H9 (cell line): ENCODE measurements at regions not wholly inside any gene's neighbourhood (a gene's known extent, or its start where the extent isn't known, plus 50 kb on each side); places are given as distances from the start of the nearest gene placed in this dataset.

Experiments used
- DNase-seq: peaks from one replicate; pipeline ENCODE4 v3.0.0-alpha.2; 2017
- H2AFZ ChIP-seq: one replicate; pipeline ENCODE4 v1.6.1; 2013; ENCODE audit warnings: mild to moderate bottlenecking, low read length, control low read depth, moderate library complexity
- H2AK5ac ChIP-seq: 2 replicates; pipeline ENCODE4 v1.6.1; 2013; ENCODE audit warnings: low read length, control low read depth, mixed read lengths; ENCODE audit not compliant: insufficient read length
- H2BK120ac ChIP-seq: one replicate; pipeline ENCODE4 v1.6.1; 2013; ENCODE audit warnings: low read depth, mild to moderate bottlenecking, low read length, control low read depth, inconsistent platforms; ENCODE audit not compliant: poor library complexity, severe bottlenecking
- H2BK12ac ChIP-seq: 2 replicates; pipeline ENCODE4 v1.6.1; 2013; ENCODE audit warnings: low read length, control low read depth, mixed read lengths, low read depth; ENCODE audit not compliant: insufficient read length
- H2BK15ac ChIP-seq: 2 replicates; pipeline ENCODE4 v1.6.1; 2013; ENCODE audit warnings: low read depth, low read length, control low read depth
- H2BK20ac ChIP-seq: one replicate; pipeline ENCODE4 v1.6.1; 2013; ENCODE audit warnings: low read depth, mild to moderate bottlenecking, low read length, control low read depth, inconsistent platforms; ENCODE audit not compliant: poor library complexity, severe bottlenecking
- H2BK5ac ChIP-seq: 2 replicates; pipeline ENCODE4 v1.6.1; 2013; ENCODE audit warnings: low read length, control low read depth, mixed read lengths; ENCODE audit not compliant: insufficient read length
- H3K14ac ChIP-seq: 2 replicates; pipeline ENCODE4 v1.6.1; 2013; ENCODE audit warnings: low read length, control low read depth; ENCODE audit not compliant: insufficient read depth
- H3K18ac ChIP-seq: 2 replicates; pipeline ENCODE4 v1.6.1; 2013; ENCODE audit warnings: low read depth, mild to moderate bottlenecking, mixed read lengths, low read length, control low read depth; ENCODE audit not compliant: insufficient read length
- H3K23ac ChIP-seq: 2 replicates; pipeline ENCODE4 v1.6.1; 2013; ENCODE audit warnings: low read length, control low read depth, mixed read lengths, low read depth; ENCODE audit not compliant: insufficient read length
- H3K23me2 ChIP-seq: 2 replicates; pipeline ENCODE4 v1.6.1; 2013; ENCODE audit warnings: low read depth, mild to moderate bottlenecking, mixed read lengths, low read length, control low read depth; ENCODE audit not compliant: insufficient read length, poor library complexity, severe bottlenecking
- H3K27ac ChIP-seq: 2 replicates; pipeline ENCODE4 v1.5.1; 2013; ENCODE audit warnings: low read length, control low read depth, mixed read lengths, low read depth; ENCODE audit not compliant: insufficient read length
- H3K27me3 ChIP-seq: 2 replicates; pipeline ENCODE4 v1.6.1; 2013; ENCODE audit warnings: low read length, control low read depth, inconsistent platforms; ENCODE audit not compliant: insufficient read depth
- H3K4ac ChIP-seq: 2 replicates; pipeline ENCODE4 v1.6.1; 2013; ENCODE audit warnings: low read depth, mild to moderate bottlenecking, control low read depth, inconsistent platforms, low read length, moderate library complexity
- H3K4me1 ChIP-seq: 2 replicates; pipeline ENCODE4 v1.6.1; 2013; ENCODE audit warnings: low read length, control low read depth, inconsistent platforms; ENCODE audit not compliant: insufficient read depth
- H3K4me2 ChIP-seq: 2 replicates; pipeline ENCODE4 v1.6.1; 2013; ENCODE audit warnings: low read length, control low read depth, mixed read lengths; ENCODE audit not compliant: insufficient read length, insufficient read depth
- H3K56ac ChIP-seq: 2 replicates; pipeline ENCODE4 v1.6.1; 2013; ENCODE audit warnings: low read depth, mild to moderate bottlenecking, mixed read lengths, low read length, control low read depth; ENCODE audit not compliant: insufficient read length
- H3K79me1 ChIP-seq: 2 replicates; pipeline ENCODE4 v1.6.1; 2013; ENCODE audit warnings: low read depth, mild to moderate bottlenecking, moderate library complexity, low read length, control low read depth, inconsistent platforms; ENCODE audit not compliant: insufficient read depth, poor library complexity, severe bottlenecking
- H3K79me2 ChIP-seq: 2 replicates; pipeline ENCODE4 v1.6.1; 2013; ENCODE audit warnings: low read length, control low read depth, inconsistent platforms; ENCODE audit not compliant: insufficient read depth
- H3K9ac ChIP-seq: 2 replicates; pipeline ENCODE4 v1.6.1; 2013; ENCODE audit warnings: low read length, control low read depth, mixed read lengths; ENCODE audit not compliant: insufficient read length; ENCODE audit errors: extremely low read depth
- H3K9me3 ChIP-seq: one replicate; pipeline ENCODE4 v1.6.1; 2013; ENCODE audit warnings: low read depth, low read length, inconsistent platforms; ENCODE audit not compliant: control insufficient read depth
- H3T11ph ChIP-seq: one replicate; pipeline ENCODE4 v1.6.1; 2013; ENCODE audit warnings: mild to moderate bottlenecking, low read length, control low read depth, inconsistent platforms
- H4K20me1 ChIP-seq: one replicate; pipeline ENCODE4 v1.6.1; 2013; ENCODE audit not compliant: control insufficient read depth, insufficient read length, insufficient read depth
- H4K5ac ChIP-seq: 2 replicates; pipeline ENCODE4 v1.6.1; 2013; ENCODE audit warnings: low read depth, mild to moderate bottlenecking, mixed read lengths, low read length, control low read depth; ENCODE audit not compliant: insufficient read length
- H4K8ac ChIP-seq: replicated peaks from 2 replicates; pipeline ENCODE4 v1.6.1; 2013; ENCODE audit warnings: low read length, control low read depth, mixed read lengths, low read depth; ENCODE audit not compliant: insufficient read length
- H4K91ac ChIP-seq: 2 replicates; pipeline ENCODE4 v1.6.1; 2013; ENCODE audit warnings: low read depth, mild to moderate bottlenecking, moderate library complexity, mixed read lengths, low read length, control low read depth; ENCODE audit not compliant: insufficient read length
- H3K27ac Mint-ChIP-seq, 3 experiments: 2 replicates in 2 of 3; 3 replicates in 1 of 3; pipeline ENCODE4 v1.8.0; 2020 to 2021; ENCODE audit warnings: mixed read lengths in 3 of 3, mild to moderate bottlenecking in 1 of 3, moderate library complexity in 1 of 3
- H3K27me3 Mint-ChIP-seq: 2 replicates; pipeline ENCODE4 v1.8.0; 2021; ENCODE audit warnings: low read depth, mild to moderate bottlenecking, moderate library complexity, mixed read lengths
- H3K36me3 Mint-ChIP-seq, 3 experiments: 2 replicates in 2 of 3; 3 replicates in 1 of 3; pipeline ENCODE4 v1.8.0; 2020 to 2021; ENCODE audit warnings: low read depth in 3 of 3, mixed read lengths in 3 of 3; ENCODE audit not compliant: insufficient read depth in 1 of 3
- H3K4me1 Mint-ChIP-seq, 2 experiments: 2 replicates each; pipeline ENCODE4 v1.8.0; 2020; ENCODE audit warnings: mixed read lengths in 2 of 2
- H3K4me3 Mint-ChIP-seq, 2 experiments: 2 replicates in 1 of 2; 3 replicates in 1 of 2; pipeline ENCODE4 v1.8.0; 2020 to 2021; ENCODE audit warnings: mild to moderate bottlenecking in 2 of 2, mixed read lengths in 2 of 2, moderate library complexity in 1 of 2
- H3K9me3 Mint-ChIP-seq, 2 experiments: 2 replicates in 1 of 2; 3 replicates in 1 of 2; pipeline ENCODE4 v1.8.0; 2020; ENCODE audit warnings: mild to moderate bottlenecking in 2 of 2, mixed read lengths in 2 of 2, moderate library complexity in 1 of 2
- CTCF ChIP-seq: fragments of 200-600 bp; sonication (generic); conservative IDR thresholded peaks from 3 replicates; pipeline ENCODE4 v1.8.0; 2021; ENCODE audit warnings: antibody characterized with exemption, mild to moderate bottlenecking
- WGBS: extraction: QIAGEN DNeasy Blood & Tissue Kit; methylation state at CpG from one replicate; pipeline ENCODE4 v1.1.7; 2013; ENCODE audit warnings: missing lambda C conversion rate, low lambda C conversion rate, mixed read lengths; ENCODE audit not compliant: insufficient read length; ENCODE audit errors: extremely low coverage; 5-methylcytosine and 5-hydroxymethylcytosine counted together

GRCh38 chr5:142511358-142511757 is 174.5 kb downstream of the FGF1 start:
- no peak overlapping the region for H2BK15ac ChIP-seq
- H2BK12ac ChIP-seq, result no peak overlapping the region
- H4K8ac ChIP-seq, result no peak overlapping the region
- H3K23ac ChIP-seq, result no peak overlapping the region
- DNase-seq, result no peak
- H3K18ac ChIP-seq, result no peak overlapping the region
- H3K9ac ChIP-seq, result no peak overlapping the region
- H3K4me2 ChIP-seq, result no peak overlapping the region
- no peaks in the 10 kb centered on the region for H3K23me2 ChIP-seq
- no peak overlapping the region for H3K14ac ChIP-seq
- no peaks in the 10 kb centered on the region for H3K27me3 ChIP-seq
- H3K4me1 Mint-ChIP-seq, result peaks cover 13 to 17% of the 10 kb centered on the region in 2 experiments
- H3K36me3 Mint-ChIP-seq, result peaks cover 2 to 4% (median 4%) of the 10 kb centered on the region in 3 experiments
- no peaks in the 10 kb centered on the region for H3K79me1 ChIP-seq
- H3K56ac ChIP-seq, result no peak overlapping the region
- H3K4me3 Mint-ChIP-seq, result no peak overlapping the region
- H3K79me2 ChIP-seq, result no peaks in the 10 kb centered on the region
- H4K5ac ChIP-seq, result no peak overlapping the region
- no peak overlapping the region for H4K91ac ChIP-seq
- peaks cover 3% of the 10 kb centered on the region in 2 experiments; a peak in 4 of 5 replicates for H3K9me3 Mint-ChIP-seq
- no peaks in the 10 kb centered on the region; the same call in 1 of the 2 replicates for H3K4me1 ChIP-seq
- no peak overlapping the region for H2AK5ac ChIP-seq
- H3K4ac ChIP-seq, result no peak overlapping the region
- no peak overlapping the region for H3T11ph ChIP-seq
- H2AFZ ChIP-seq, result no peak overlapping the region
- H2BK120ac ChIP-seq, result no peak overlapping the region
- WGBS, result no CpG with 5 or more reads among the region's 2 CpGs
- TF ChIP-seq CTCF, result no peak
- H3K27ac Mint-ChIP-seq, result 0 out of 7 replicates have a peak overlapping the region, but pooled peaks of 1 of the 3 experiments have one; percentile 13
- no peak overlapping the region for H3K27ac ChIP-seq
- no peak overlapping the region for H2BK20ac ChIP-seq
- H3K9me3 ChIP-seq, result no peaks in the 10 kb centered on the region
- H3K27me3 Mint-ChIP-seq, result no peaks in the 10 kb centered on the region; the same call in 1 of the 2 replicates
- no peaks in the 10 kb centered on the region for H4K20me1 ChIP-seq
- H2BK5ac ChIP-seq, result no peak overlapping the region
